ENCODE measurements at regions not wholly inside any gene's neighbourhood (a gene's known extent, or its start where the extent isn't known, plus 50 kb on each side); places are given as distances from the start of the nearest gene placed in this dataset.

GRCh38 chr16:74078511-74079231, 217.9 kb upstream of the PSMD7 start:
- TF ChIP-seq RARB (CRISPR knock-in tag; IDR thresholded peaks at IDR 0.05) (no peak), TOX (CRISPR knock-in tag; IDR thresholded peaks at IDR 0.05; ENCODE audit: borderline replicate concordance) (no peak), PPARA (CRISPR knock-in tag; IDR thresholded peaks at IDR 0.05; ENCODE audit: borderline replicate concordance) (no peak), POU6F1 (CRISPR knock-in tag; IDR thresholded peaks at IDR 0.05; ENCODE audit: borderline replicate concordance, low read depth) (no peak), ARNTL (CRISPR knock-in tag; IDR thresholded peaks at IDR 0.05; ENCODE audit: borderline replicate concordance, low read depth) (no peak), ZC3H10 (CRISPR knock-in tag; IDR thresholded peaks at IDR 0.05) (no peak), ISL1 (CRISPR knock-in tag; IDR thresholded peaks at IDR 0.05) (no peak), CSRNP3 (CRISPR knock-in tag; IDR thresholded peaks at IDR 0.05) (no peak), BACH2 (CRISPR knock-in tag; IDR thresholded peaks at IDR 0.05; ENCODE audit: borderline replicate concordance) (no peak), TCF4 (CRISPR knock-in tag; IDR thresholded peaks at IDR 0.05; ENCODE audit: borderline replicate concordance) (no peak), ZFP3 (CRISPR knock-in tag; IDR thresholded peaks at IDR 0.05) (no peak), ESRRG (CRISPR knock-in tag; IDR thresholded peaks at IDR 0.05) (no peak), PATZ1 (CRISPR knock-in tag; IDR thresholded peaks at IDR 0.05; ENCODE audit: borderline replicate concordance) (no peak), ZFP30 (CRISPR knock-in tag; IDR thresholded peaks at IDR 0.05) (no peak), OSR1 (CRISPR knock-in tag; IDR thresholded peaks at IDR 0.05) (no peak), CREB5 (CRISPR knock-in tag; IDR thresholded peaks at IDR 0.05; ENCODE audit: low read depth) (no peak), TSHZ2 (CRISPR knock-in tag; IDR thresholded peaks at IDR 0.05) (no peak)
- ATAC-seq: no peak

- no peak for ATAC-seq
- TF ChIP-seq BACH2 (CRISPR knock-in tag; IDR thresholded peaks at IDR 0.05; ENCODE audit: borderline replicate concordance) (no peak), ESRRG (CRISPR knock-in tag; IDR thresholded peaks at IDR 0.05) (no peak), SNAI2 (CRISPR knock-in tag; IDR thresholded peaks at IDR 0.05) (no peak), CSRNP3 (CRISPR knock-in tag; IDR thresholded peaks at IDR 0.05) (no peak), RARB (CRISPR knock-in tag; IDR thresholded peaks at IDR 0.05) (no peak), POU6F1 (CRISPR knock-in tag; IDR thresholded peaks at IDR 0.05; ENCODE audit: borderline replicate concordance, low read depth) (no peak), CREB5 (CRISPR knock-in tag; IDR thresholded peaks at IDR 0.05; ENCODE audit: low read depth) (no peak), TCF4 (CRISPR knock-in tag; IDR thresholded peaks at IDR 0.05; ENCODE audit: borderline replicate concordance) (no peak), ZC3H10 (CRISPR knock-in tag; IDR thresholded peaks at IDR 0.05) (no peak), TOX (CRISPR knock-in tag; IDR thresholded peaks at IDR 0.05; ENCODE audit: borderline replicate concordance) (no peak), ZNF70 (CRISPR knock-in tag; IDR thresholded peaks at IDR 0.05) (no peak), TSHZ2 (CRISPR knock-in tag; IDR thresholded peaks at IDR 0.05) (no peak)
Measured at GRCh38 chr16:74076568-74076967, 220.0 kb upstream of the PSMD7 start.

All from SK-N-SH treated with all-trans-retinoic acid at 6 μM for 48 hours (cell line).